ENCODE measurements at regions not wholly inside any gene's neighbourhood (a gene's known extent, or its start where the extent isn't known, plus 50 kb on each side); places are given as distances from the start of the nearest gene placed in this dataset.

GRCh38 chr5:68957591-68957990 is 136.2 kb upstream of the SLC30A5 start:
- no peak for DNase-seq

DNA sequence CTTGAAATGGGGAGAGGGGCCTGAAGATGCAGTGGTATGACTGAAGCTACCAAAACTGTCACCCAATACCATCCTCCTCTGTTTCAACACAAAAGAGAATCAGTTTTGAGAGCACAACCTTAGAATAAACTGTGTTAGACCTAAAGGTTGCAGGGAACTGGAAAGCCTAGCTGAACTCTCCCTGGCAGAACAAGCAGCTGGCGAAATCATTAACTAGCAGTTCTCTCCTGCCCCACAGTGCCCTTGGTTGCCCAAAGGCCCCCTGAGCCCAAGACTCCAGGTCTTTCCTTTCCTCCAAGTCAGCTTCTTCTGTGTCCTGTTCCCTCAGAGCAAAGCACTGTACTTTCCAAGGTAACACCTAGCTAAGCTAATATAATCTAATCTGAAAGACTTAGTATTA is 135.4 kb upstream of the SLC30A5 start:
- DNase-seq: no peak

DNA sequence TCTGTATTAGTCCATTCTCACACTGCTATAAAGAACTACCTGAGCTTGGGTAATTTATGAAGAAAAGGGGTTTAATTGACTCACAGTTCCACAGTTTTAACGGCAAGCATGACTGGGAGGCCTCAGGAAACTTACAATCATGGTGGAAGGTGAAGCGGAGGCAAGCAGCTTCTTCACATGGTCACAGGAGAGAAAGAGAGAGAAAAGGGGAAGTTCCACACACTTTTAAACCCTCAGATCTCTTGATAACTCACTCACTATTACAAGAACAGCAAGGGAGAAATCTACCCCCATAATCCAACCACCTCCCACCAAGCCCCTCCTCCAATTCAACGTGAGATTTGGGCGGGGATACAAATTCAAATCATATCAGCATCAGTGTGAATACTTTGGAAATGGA is 133.4 kb upstream of the SLC30A5 start:
- DNase-seq: no peak

DNA sequence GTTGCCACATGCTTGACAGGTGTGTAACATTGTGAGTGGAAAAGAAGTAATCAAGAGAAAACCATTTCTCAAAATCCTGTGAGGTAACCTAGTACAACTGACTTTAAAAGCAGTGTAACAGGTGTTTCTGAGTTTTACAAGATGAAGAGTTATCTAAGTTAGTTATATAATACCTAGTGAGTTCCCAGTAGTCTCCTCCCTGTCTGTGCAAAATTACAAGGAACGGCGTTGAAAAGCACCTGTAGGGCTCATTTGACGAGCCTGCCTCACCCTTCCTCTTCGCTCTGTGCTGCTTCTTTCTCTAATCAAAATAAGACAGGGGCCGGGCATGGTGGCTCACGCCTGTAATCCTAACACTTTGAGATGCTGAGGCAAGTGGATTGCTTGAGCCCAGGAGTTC is 132.9 kb upstream of the SLC30A5 start:
- DNase-seq: no peak

GRCh38 chr5:68961762-68962161 is 132.1 kb upstream of the SLC30A5 start:
- no peak for DNase-seq

DNA sequence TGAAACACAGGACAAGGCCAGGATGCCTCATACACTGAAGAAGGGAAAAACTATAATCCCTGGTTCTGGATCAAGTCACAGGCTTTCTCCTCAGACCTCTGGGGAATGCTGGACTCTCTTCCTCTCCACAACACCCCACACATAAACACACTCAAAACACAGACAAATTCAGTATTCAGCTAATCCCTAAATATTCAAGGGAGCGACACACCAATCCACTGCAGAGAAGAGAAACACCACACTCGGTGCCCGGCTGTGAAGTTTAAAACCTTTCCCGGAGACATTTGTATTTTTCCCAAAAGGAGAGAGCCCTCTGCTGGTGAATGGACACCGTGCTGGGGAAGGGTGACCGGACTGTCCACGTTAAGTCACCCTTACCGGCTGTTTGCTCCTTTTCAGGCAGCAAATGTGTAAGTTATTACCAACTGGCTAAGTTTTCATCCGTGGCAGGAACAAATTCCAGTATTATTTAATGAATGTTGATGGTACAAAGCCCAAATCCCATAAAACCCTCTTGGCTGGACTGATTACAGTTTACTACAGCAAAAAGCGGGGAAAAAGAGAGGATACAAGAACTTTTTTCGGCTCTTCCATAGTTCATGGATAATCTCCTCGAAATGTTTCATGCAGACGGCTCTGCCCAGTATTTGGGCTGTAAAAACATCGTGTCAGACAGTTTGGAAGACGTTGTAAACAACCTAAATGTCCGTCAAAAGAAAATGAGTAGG is 130.9 kb upstream of the SLC30A5 start:
- DNase-seq: no peak

- no peak for DNase-seq
These were observed 129.1 kb upstream of the SLC30A5 start for GRCh38 chr5:68964679-68965078.

DNA sequence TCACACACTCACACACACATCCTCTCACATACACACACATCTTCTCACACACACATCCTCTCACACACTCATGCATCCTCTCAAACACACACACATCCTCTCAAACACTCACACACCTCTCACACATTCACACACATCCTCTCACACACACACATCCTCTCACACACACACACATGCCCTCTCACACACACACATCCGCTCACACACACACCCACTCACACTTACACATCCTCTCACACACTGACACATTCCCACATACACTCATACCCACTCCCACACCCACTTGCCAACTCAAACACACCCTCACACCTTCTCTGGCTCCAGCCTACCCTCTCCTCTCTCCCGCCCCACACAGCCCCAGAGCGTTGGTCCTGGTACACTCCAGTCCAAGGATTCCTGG is 127.9 kb upstream of the SLC30A5 start:
- no peak for DNase-seq

GRCh38 chr5:68966596-68966995 is 127.2 kb upstream of the SLC30A5 start:
- DNase-seq: no peak

DNA sequence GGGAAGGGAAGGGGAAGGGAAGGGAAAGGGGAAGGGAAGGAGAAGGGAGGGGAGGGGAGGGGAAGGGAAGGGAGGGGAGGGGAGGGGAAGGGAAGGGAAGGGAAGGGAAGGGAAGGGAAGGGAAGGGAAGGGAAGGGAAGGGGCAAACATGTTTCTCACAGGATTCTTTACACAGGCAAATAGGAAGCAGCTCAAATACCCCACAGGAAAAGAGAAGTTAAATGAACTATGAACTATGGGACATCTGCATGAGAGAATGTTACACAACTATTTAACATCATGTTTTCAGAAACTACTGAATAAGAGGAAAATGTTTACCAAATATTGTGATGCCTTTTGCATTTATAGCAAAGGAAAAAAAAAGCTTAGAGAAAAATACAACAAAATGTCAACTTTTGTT is 125.4 kb upstream of the SLC30A5 start:
- no peak for DNase-seq

GRCh38 chr5:68970617-68971016 is 123.2 kb upstream of the SLC30A5 start:
- no peak for DNase-seq

DNA sequence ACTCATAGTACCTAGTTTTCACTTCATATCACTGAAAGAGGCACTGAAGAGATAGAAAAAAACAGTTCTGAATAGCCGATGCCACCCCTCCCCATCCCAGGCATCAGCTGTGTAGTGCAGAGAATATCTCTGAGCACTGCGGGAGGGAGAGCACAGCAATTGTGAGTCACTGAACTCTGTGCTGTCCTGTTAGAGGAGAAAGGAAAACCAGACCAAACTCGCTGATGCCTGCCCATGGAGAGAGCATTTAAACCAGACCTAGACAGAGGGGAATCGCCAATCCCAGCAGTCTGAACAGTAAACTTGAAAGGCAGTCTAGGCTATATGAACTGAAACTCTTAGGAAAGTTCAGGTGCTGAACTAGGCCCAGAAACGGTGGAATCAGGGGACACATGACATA is 120.1 kb upstream of the SLC30A5 start:
- DNase-seq: no peak

DNA sequence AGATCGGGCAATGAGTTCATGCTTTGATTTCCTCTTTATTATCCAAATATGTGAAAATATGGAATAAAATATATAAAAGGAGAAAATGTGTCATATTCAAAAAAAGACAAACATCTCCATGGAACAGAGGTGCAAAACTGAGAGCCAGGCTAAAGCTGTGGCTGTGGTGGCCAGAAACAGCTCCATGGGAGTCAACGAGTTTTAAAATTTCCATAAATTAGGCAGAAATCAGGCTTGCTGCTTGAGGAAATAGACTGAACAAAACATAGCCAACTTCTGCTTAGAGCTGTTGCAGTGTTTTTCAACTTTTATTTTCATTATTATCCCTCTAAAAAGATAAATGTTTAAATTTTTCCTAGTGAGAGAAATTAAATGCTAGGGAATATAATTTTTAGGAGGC is 110.8 kb upstream of the SLC30A5 start:
- DNase-seq: no peak

DNA sequence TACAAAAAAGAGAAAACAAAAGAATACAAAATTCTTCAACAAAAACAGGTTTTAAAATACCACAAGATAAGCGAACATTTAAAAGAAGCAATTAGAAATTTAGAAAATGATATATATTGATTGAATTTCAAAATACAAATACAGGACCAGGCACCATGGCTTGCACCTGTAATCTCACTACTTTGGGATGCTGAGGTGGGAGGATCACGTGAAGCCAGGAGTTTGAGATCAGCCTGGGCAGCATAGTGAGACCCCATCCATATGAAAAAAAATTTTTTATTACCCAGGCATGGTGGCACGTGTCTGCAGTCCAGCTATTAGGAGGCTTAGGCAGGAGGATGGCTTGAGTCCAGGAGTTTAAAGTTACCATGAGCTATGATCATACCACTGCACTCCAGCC is 109.9 kb upstream of the SLC30A5 start:
- DNase-seq: no peak

DNA sequence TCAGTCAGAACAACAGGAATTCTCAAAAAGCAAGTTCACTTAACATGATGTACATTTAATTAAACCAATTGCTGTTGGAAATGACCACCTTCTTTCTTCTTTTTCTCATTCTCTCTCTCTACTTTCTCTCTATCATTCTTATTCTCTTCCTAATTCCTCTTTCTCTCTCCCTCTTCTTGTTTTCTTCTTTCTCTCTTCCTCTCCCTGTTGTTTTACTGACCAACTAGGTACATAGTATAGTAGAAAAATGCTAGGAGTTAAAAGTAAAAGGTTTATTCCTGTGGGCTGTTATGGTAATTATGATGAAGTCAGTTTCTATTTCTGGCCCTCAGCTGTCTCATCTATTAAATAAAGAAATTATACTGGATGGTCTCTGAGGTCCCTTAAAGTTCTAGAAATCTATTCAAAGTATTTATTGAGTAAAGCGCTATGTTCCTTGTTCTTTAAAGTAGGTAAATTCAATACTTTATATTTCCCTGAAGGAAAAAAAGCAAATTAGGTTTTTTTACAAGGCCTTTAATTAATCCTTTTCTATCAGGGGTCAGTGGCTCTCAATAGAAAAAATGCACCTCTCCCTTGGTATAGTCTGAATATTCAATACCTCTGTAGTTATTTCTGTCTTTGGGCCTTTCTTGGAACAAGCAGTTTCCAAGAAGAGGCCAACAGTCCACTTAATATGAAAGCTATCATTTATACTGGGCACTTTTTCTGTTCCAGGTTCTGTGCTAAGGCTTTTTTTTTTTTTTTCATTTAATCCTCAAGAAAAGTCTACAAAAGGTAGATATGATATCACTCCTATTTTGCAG is 102.3 kb upstream of the SLC30A5 start:
- DNase-seq: no peak

- DNase-seq: no peak
These were observed 99.2 kb upstream of the SLC30A5 start for GRCh38 chr5:68994645-68995044.

GRCh38 chr5:68995845-68996545 is 97.8 kb upstream of the SLC30A5 start:
- DNase-seq: no peak

DNA sequence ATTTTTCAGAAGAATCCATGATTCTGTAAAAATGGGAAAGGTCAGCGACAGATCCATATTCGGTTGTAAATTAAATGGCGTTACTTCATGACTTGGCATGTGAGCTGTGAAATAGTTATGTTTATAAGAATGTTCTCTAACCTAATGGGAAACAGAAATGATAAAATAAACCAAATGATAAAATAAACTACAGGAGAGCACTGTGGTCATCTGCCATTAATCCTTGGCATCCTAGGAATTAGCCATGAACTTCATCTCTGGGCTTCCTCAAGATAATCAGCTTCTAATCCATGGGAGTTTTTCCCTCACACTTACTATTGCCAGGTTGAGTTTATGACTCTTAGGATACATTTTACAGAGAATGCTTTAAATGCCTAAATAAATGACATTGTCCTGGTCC is 94.6 kb upstream of the SLC30A5 start:
- DNase-seq: no peak

GRCh38 chr5:69000216-69000919 is 93.4 kb upstream of the SLC30A5 start:
- no peak for DNase-seq

DNA sequence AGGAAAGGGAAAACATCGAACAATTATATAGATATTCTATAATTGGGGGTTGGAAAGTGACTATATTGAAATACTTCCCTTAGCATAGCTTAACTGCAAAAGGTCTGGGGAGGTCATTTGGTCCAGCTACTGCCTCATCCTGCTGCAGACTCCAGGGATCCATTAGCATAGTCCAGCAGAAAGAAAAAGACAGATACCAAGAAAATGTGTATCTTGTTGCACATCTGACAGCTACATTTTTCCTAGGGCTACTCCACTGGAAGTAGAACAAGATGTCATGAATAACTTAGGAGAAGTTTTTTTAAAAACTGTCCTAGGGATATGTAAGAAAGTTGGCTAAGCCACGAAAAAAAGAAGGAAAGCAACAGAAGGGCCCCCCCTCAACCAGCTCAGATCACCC is 92.9 kb upstream of the SLC30A5 start:
- no peak for DNase-seq

DNA sequence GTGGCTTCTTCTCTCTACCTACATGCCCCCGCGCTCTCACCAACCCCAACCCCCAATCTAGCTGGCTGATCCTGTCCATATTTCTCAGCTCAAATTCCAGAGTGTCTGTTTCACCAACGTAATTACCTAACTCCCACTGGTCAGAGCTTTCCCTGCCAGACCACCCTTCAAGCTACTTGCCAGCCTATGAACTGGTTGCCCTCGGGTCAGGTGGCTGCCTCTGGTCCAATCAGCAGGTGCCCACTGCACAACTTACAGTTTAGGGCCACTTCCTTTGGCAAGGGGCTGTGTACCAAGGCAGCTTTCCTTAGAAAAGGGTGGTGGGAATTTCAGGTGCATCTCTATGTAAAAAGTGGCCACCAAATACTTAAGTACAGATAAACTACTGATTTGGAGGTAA is 92.2 kb upstream of the SLC30A5 start:
- DNase-seq: no peak

GRCh38 chr5:69004127-69004526 is 89.7 kb upstream of the SLC30A5 start:
- DNase-seq: no peak

DNA sequence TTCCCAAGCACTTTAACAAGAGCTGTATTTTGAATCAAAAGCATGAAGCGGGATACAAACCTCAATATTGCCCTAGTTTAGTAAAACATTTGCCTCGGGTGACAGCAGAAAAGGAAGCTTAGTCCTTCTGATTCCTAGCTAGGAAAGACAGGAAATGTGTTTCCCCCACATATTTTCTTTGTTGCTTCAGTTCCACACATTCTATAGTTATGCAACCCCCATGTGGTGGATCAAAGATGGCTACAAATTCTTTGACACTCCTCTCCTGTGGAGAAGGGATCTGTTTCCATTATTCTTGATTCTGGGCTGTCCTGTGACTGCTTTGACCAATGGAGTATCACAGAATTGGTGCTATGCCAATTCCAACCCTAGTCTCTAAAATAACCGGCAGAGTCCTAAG is 89.1 kb upstream of the SLC30A5 start:
- no peak for DNase-seq

Data from CD4-positive, alpha-beta T cell treated with Interleukin-15 for 1 hour (primary cell).